Activated T-cell treated with anti-CD3 and anti-CD28 coated beads, Interleukin-2, amount 50 U/mL, for 48 hours (primary cell): ENCODE measurements at regions not wholly inside any gene's neighbourhood (a gene's known extent, or its start where the extent isn't known, plus 50 kb on each side); places are given as distances from the start of the nearest gene placed in this dataset.
"Not testable (repeated sequence)": the region's sequence is repeated elsewhere in the genome, so short reads cannot be mapped to it uniquely, and the experiment has no call there.

Experiments used
- DNase-seq, 2 experiments: peaks; one replicate each; pipeline ENCODE4 v3.0.0-alpha.2; 2020

DNA sequence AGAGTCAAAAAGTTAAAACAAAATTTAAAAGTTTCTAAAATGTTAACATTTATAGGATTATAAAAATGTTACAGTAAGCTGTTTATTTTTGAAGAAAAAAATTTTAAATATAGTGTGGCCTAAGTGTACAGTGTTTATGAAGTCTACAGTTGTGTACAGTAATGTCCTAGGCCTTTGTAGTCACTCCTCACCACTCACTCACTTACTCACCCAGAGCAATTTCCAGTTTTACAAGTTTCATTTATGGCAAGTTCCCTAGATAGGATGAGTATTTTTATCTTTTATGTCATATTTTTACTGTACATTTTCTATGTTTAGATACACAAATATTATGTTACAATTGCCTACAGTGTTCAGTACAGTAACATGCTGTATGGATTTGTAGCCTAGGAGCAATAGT is 419.9 kb downstream of the ARL4A start:
- no peak for DNase-seq

DNA sequence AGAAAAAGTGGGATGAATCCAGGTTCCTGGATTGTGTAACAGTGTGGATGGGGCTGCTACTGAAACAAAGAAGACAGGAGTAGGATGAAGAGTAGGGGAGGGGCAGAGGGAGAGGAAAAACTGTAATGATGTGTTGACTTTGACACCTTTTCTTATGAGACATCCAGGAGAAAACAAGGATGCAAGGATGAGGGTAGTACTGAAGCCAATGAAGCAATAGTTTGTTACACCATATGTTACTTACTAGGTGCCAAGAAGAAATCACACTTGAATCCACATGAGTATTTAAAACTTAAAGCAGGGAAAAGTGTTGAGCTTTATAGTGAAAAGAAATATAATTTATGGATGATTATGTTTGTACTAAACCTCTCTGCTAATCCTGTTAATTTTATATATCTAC is 420.6 kb downstream of the ARL4A start:
- no peak for DNase-seq

DNA sequence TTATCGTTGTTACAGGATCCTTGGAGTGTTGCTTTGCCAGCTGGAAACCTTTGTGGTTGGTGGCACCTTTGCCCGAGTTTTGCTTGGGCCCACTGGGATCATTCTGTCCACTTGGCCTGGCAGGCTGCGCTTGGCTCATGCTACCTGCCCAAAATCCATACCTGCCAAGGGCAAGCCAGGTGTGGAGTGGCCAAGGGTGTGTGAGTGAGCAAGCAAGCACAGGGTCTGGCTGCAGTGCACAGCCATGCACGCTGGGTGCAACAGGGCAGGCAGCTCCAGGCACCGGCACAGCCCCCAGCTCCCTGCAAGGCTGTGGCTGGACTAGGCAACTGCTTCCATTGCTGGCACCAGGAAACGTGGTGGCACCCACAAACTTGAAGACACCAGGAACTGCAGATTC is 421.8 kb downstream of the ARL4A start:
- no peak for DNase-seq

DNA sequence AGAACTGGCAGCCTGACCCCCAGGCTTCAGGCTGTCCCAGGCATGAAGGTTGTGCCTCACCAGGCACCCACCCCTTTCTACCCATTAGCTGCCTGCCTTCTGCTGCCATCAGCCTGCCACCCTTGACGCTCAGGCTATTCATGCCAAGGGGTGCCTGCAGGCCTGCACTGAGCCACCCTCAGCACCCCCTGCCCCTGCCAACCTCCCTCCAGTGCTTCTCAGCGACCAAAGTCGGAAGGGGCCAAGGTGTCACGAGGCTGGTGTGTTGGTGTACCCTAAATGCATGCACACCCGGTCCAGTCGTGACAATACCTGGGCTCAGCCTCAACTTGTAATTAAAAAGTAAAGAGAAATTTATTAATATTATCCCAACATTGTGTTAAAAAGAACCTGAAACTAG is 422.7 kb downstream of the ARL4A start:
- no peak for DNase-seq

DNA sequence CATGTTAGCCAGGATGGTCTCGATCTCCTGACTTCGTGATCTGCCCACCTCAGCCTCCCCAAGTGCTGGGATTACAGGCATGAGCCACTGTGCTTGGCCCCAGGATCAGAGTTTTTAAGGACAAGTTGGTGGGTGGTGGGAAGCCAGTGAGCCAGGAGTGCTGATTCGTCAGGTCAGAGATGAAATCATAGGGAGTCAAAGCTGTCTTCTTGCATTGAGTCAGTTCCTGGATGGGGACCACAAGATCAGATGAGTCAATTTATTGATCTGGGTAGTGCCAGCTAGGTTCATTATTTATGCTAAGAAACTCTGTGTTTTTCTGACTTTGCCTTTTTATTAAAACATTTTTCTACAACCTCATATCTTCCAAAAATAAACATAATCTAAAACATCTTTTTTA is 423.8 kb downstream of the ARL4A start:
- peak; percentile 19 to 32 for DNase-seq

DNA sequence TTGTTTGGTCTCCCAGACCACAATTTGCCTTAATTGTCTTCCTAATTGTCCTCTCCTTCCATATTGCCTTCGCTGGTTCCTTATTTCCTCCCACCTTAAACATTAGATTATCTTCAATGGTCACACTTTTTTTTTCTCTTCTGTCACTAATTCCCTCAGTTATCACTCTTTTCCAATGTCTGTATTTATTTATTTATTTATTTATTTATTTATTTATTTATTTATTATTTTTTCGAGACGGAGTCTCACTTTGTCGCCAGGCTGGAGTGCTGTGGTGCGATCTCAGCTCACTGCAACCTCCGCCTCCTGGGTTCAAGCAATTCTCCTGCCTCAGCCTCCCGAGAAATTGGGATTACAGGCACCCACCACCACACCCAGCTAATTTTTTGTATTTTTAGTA is 426.8 kb downstream of the ARL4A start:
- DNase-seq = not testable (repeated sequence)

GRCh38 chr7:13115157-13115772 is 427.8 kb downstream of the ARL4A start:
- DNase-seq = no peak

DNA sequence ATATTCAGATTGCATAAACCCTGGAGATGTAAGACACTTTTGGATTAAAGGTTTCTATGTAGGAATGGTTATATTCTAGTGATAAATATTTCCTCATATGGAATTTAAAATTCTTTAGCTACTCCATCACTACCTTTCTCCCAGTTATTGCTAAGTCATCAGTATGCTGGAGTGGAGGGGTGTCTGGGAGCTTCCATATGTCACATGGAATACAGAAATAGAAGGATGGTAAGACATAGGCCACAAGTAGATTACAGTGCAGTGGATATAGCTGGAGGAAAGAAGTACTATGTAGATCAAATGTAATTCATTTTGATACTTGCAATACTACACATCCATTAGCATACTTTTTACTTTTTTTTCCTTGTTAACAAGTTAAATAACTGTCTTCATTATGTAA is 428.4 kb downstream of the ARL4A start:
- no peak for DNase-seq

DNA sequence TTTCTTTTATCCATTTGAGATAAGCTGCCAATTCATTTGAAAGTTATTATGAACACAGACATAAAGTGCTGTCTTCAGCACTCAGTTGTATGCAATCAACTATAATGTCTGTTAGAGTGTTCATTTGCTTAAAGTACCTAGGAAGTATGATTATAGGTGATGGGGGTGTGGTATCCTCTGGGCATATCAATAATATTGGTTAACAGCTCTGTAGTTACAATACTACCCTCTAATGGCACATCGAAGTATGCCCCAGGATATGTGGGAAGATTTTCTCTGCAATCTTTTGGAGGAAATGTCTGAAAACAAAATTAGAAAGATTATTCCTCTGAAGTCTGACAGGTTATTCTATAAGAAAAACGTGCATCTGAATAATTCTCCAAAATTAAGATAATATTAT is 429.7 kb downstream of the ARL4A start:
- no peak for DNase-seq

DNA sequence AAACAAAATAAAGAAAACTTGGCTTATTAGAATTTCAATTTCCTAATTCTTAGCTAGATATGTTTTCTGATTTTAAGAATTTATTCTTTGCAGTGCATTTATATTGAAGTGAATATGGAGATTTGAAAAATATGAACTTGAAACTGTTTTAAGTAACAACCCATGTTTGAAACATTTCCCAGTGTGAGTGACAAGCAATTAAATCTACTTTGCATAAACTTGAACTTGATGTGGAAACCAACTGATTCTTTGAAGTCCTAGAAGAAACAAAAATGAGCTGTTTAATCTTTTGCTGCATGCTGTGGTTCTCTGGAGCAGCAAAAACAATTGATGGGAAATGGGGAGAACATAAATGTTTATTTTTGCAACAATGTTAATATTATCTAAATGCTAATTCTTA is 430.2 kb downstream of the ARL4A start:
- no peak for DNase-seq

GRCh38 chr7:13124629-13125028 is 437.2 kb downstream of the ARL4A start:
- DNase-seq = not testable (repeated sequence)

DNA sequence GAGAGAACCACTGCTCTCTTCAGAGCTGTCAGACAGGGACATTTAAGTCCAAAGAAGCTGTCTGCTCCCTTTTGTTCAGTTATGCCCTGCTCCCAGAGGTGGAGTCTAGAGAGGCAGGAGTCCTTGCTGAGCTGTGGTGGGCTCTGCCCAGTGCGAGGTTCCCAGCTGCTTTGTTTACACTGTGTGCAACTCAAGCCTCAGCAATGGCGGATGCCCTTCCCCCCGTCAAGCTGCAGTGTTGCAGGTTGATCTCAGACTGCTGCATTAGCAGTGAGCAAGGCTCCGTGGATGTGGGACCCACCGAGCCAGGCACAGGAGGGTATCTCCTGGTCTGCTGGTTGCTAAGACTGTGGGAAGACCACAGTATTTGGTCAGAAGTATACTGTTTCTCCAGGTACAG is 438.9 kb downstream of the ARL4A start:
- no peak for DNase-seq

DNA sequence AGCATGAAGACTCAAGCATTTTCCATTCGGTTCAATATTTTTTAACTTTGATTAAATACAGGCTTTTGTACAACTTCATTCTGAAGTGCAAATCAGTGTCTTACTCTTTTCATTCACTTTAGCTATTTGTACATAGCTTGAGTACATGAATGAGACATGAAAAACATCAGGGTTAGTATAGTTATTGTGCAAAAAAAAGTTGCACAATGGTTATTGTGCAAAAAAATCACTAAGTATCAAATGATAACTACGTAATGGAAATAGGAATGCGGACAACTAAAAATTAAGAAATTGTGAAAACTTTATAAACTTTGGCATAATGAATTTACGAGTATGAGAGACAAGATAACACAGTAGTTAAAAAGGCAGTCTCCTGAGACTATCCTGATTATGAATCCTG is 442.9 kb downstream of the ARL4A start:
- no peak for DNase-seq

- not testable (repeated sequence) for DNase-seq
These were observed 443.5 kb downstream of the ARL4A start for GRCh38 chr7:13130906-13131305.

- no peak for DNase-seq
These were observed 444.9 kb downstream of the ARL4A start for GRCh38 chr7:13132314-13132713.

- DNase-seq = not testable (repeated sequence)
These were observed 448.9 kb downstream of the ARL4A start for GRCh38 chr7:13136345-13136744.

DNA sequence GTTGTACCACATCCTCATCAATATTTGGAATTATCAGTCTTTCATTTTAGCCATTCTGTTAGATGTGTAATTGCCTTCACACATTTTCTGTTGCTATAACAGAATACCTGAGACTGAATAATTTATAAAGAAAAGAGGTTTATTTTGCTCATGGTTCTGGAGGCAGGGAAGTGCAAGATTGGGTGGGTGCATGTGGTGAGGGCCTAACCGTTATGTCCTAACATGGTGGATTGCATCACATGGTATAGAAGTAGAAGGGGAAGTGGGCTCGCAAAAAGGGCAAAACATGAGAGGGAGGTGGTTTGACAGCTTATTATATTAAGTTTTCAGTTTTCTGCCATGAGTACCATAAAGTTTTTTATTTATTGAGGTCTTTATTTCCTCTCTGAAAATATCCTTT is 452.0 kb downstream of the ARL4A start:
- no peak for DNase-seq

DNA sequence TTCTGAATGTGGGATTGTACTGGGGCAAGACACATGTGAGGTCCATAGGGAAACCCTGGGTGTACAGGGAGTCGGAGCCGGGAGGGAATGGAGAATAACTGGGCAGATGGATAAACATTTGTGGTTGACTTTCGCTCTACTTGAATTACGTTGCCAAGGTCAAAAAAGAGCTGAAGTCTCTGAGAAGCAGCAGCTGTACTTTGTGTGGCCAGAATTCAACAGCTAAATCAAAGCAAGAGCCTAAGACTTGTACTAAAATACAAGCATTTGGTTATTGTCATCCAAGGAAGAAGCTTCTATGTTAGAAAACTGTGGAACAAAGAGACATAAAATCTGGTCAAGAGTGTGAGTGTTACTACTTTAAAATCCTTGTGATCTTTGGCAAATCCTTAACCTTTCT is 457.2 kb downstream of the ARL4A start:
- DNase-seq = no peak

DNA sequence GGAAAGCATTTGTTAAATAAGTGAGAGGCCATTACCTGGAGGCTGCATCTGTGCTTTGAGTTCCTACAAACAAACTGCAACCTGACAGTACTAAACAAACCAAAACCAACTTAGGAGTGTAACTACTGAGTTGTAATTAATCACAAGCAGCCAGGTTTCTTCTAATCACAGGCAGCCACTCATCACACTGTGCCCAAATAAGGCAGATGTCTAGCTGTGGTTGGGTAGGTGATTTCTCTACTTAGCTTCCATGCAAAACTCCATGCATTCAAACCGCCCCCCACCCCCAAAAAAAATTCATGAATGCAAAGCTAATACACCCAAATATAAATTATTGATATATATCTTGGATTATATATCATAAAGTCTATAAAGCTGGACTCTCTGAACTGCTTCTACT is 461.1 kb downstream of the ARL4A start:
- no peak for DNase-seq

- no peak for DNase-seq
These were observed 464.5 kb downstream of the ARL4A start for GRCh38 chr7:13151978-13152377.

GRCh38 chr7:13152755-13153154 is 465.3 kb downstream of the ARL4A start:
- no peak for DNase-seq

- DNase-seq = no peak
These were observed 465.8 kb downstream of the ARL4A start for GRCh38 chr7:13153266-13153665.

GRCh38 chr7:13153742-13154141 is 466.3 kb downstream of the ARL4A start:
- DNase-seq = no peak

GRCh38 chr7:13155188-13155587 is 467.8 kb downstream of the ARL4A start:
- no peak for DNase-seq

DNA sequence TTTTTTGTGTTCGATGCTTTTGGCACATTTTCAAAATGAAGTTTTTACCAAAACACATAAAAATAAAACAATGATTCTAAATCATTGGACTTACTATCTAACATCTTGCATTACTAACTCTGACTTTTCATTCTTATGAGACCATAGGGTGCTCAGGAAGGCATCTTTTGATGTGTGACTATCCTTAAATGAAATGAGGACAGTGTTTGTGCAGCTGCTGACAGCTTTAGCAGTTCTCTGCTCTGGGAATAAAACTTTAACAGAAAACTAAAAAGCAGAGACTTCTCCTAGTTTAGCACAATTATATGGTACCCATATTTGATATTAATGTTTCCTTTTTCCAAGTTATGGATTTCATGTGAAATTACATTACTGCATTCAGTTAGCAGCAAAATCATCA is 471.6 kb downstream of the ARL4A start:
- no peak for DNase-seq
